Bronchial epithelial cell (primary cell): ENCODE measurements at regions not wholly inside any gene's neighbourhood (a gene's known extent, or its start where the extent isn't known, plus 50 kb on each side); places are given as distances from the start of the nearest gene placed in this dataset.

ENCODE experiments used
- DNase-seq: peaks from one replicate; pipeline ENCODE4 v3.0.0-alpha.2; 2010; ENCODE audit warnings: low read depth
- FAIRE-seq: peaks from 2 replicates; lab custom pipeline; 2011; peaks lifted over from hg19 to GRCh38; lab: Jason Lieb, UNC
- H3K27me3 ChIP-seq: 2 replicates; pipeline ENCODE4 v1.5.1; 2011; ENCODE audit warnings: low read length; ENCODE audit not compliant: control insufficient read depth, insufficient read depth
- H3K36me3 ChIP-seq: 2 replicates; pipeline ENCODE4 v1.5.1; 2011; ENCODE audit warnings: low read length; ENCODE audit not compliant: control insufficient read depth, insufficient read depth
- H3K4me3 ChIP-seq: 2 replicates; pipeline ENCODE4 v1.5.1; 2011; ENCODE audit warnings: mild to moderate bottlenecking, low read depth, low read length, control low read depth
- CTCF ChIP-seq: IDR thresholded peaks from 2 replicates; pipeline ENCODE4 v1.5.1; 2011; ENCODE audit warnings: mild to moderate bottlenecking, moderate library complexity, low read length, control low read depth, inconsistent platforms; ENCODE audit not compliant: insufficient read depth, severe bottlenecking

- H3K36me3 ChIP-seq: no peaks in the 10 kb centered on the region
- no peak for TF ChIP-seq CTCF
- FAIRE-seq (no peak), DNase-seq (no peak)
- no peaks in the 10 kb centered on the region for H3K27me3 ChIP-seq
- no peak overlapping the region for H3K4me3 ChIP-seq
Observed at GRCh38 chr2:238560234-238560633, 133.5 kb downstream of the ASB1 start.

- FAIRE-seq: no peak
- Histone ChIP-seq H3K27me3 (no peaks in the 10 kb centered on the region), H3K36me3 (no peaks in the 10 kb centered on the region), H3K4me3 (no peak overlapping the region)
- peak; percentile 29 for DNase-seq
- no peak for TF ChIP-seq CTCF
Observed at GRCh38 chr2:238561230-238561629, 134.5 kb downstream of the ASB1 start.

- no peak for FAIRE-seq
- no peak for TF ChIP-seq CTCF
Observed at GRCh38 chr2:238562446-238562845, 135.7 kb downstream of the ASB1 start.

GRCh38 chr2:238563551-238563950, 136.8 kb downstream of the ASB1 start:
- TF ChIP-seq CTCF: no peak
- Histone ChIP-seq H3K4me3 (no peak overlapping the region), H3K27me3 (no peaks in the 10 kb centered on the region), H3K36me3 (no peaks in the 10 kb centered on the region)
- no peak for DNase-seq
- FAIRE-seq: no peak

More at GRCh38 chr2:238562446-238562845, 135.7 kb downstream of the ASB1 start:
- DNase-seq: no peak
- no peak overlapping the region for H3K4me3 ChIP-seq
- no peaks in the 10 kb centered on the region for H3K27me3 ChIP-seq
- no peaks in the 10 kb centered on the region for H3K36me3 ChIP-seq

- Histone ChIP-seq H3K4me3 (no peak overlapping the region), H3K36me3 (no peaks in the 10 kb centered on the region), H3K27me3 (no peaks in the 10 kb centered on the region)
- FAIRE-seq (no peak), DNase-seq (no peak)
- TF ChIP-seq CTCF: no peak
Observed at GRCh38 chr2:238564286-238564920, 137.7 kb downstream of the ASB1 start.

GRCh38 chr2:238565031-238565430, 138.3 kb downstream of the ASB1 start:
- Histone ChIP-seq H3K36me3 (no peaks in the 10 kb centered on the region), H3K27me3 (no peaks in the 10 kb centered on the region), H3K4me3 (no peak overlapping the region)
- TF ChIP-seq CTCF: no peak
- FAIRE-seq: no peak
- no peak for DNase-seq
